ENCODE measurements at regions not wholly inside any gene's neighbourhood (a gene's known extent, or its start where the extent isn't known, plus 50 kb on each side); places are given as distances from the start of the nearest gene placed in this dataset.

GRCh38 chr4:178871476-178871875 is 1429.2 kb upstream of the AGA start:
- Histone ChIP-seq H3K27ac (ENCODE audit: low read depth, low read length, poor library complexity, severe bottlenecking) (no peak overlapping the region), H3K4me3 (ENCODE audit: low read depth, low read length, poor library complexity, severe bottlenecking) (no peak overlapping the region), H3K36me3 (ENCODE audit: insufficient read depth, low read length, poor library complexity, severe bottlenecking) (no peaks in the 10 kb centered on the region), H3K9me3 (ENCODE audit: low read depth, low read length, poor library complexity, severe bottlenecking) (no peaks in the 10 kb centered on the region), H3K27me3 (replicated peaks; ENCODE audit: insufficient read depth, low read depth, low read length, poor library complexity) (no peaks in the 10 kb centered on the region), H3K4me1 (ENCODE audit: insufficient read depth, low read length, poor library complexity, severe bottlenecking) (no peaks in the 10 kb centered on the region)
- no peak for DNase-seq (ENCODE audit: low spot score)
- POLR2A ChIA-PET (ENCODE audit: low non-redundant PET) = no interaction called here
- no TSS peak for BruUV-seq (replicated peaks)
- intact Hi-C loops (cut with micrococcal nuclease; ENCODE audit: unreplicated experiment) = no loop called here
- no peak for TF ChIP-seq EZH2 (IDR thresholded peaks at IDR 0.05; ENCODE audit: borderline replicate concordance, low read depth, low read length, poor library complexity, severe bottlenecking)
- CTCF ChIA-PET = no interaction called here

GRCh38 chr4:178881937-178882336 is 1439.7 kb upstream of the AGA start:
- H3K36me3 ChIP-seq (ENCODE audit: insufficient read depth, low read length, poor library complexity, severe bottlenecking) = no peaks in the 10 kb centered on the region
- H3K4me3 ChIP-seq (ENCODE audit: low read depth, low read length, poor library complexity, severe bottlenecking) = no peak overlapping the region
- ChIA-PET CTCF (no interaction called here), POLR2A (ENCODE audit: low non-redundant PET) (no interaction called here)
- DNase-seq (ENCODE audit: low spot score) = no peak
- no TSS peak for BruUV-seq (replicated peaks)
- H3K27me3 ChIP-seq (replicated peaks; ENCODE audit: insufficient read depth, low read depth, low read length, poor library complexity) = no peaks in the 10 kb centered on the region
- peaks cover 8% of the 10 kb centered on the region for H3K9me3 ChIP-seq (ENCODE audit: low read depth, low read length, poor library complexity, severe bottlenecking)
- H3K4me1 ChIP-seq (ENCODE audit: insufficient read depth, low read length, poor library complexity, severe bottlenecking) = no peaks in the 10 kb centered on the region
- TF ChIP-seq CTCF (conservative IDR thresholded peaks at IDR 0.05; ENCODE audit: low read depth, low read length) (no peak), EZH2 (IDR thresholded peaks at IDR 0.05; ENCODE audit: borderline replicate concordance, low read depth, low read length, poor library complexity, severe bottlenecking) (no peak)
- no peak overlapping the region for H3K27ac ChIP-seq (ENCODE audit: low read depth, low read length, poor library complexity, severe bottlenecking)
- intact Hi-C loops (cut with micrococcal nuclease; ENCODE audit: unreplicated experiment) = no loop called here

GRCh38 chr4:178894126-178894525 is 1451.9 kb upstream of the AGA start:
- Histone ChIP-seq H3K4me3 (ENCODE audit: low read depth, low read length, poor library complexity, severe bottlenecking) (no peak overlapping the region), H3K4me1 (ENCODE audit: insufficient read depth, low read length, poor library complexity, severe bottlenecking) (no peaks in the 10 kb centered on the region), H3K36me3 (ENCODE audit: insufficient read depth, low read length, poor library complexity, severe bottlenecking) (no peaks in the 10 kb centered on the region), H3K27ac (ENCODE audit: low read depth, low read length, poor library complexity, severe bottlenecking) (no peak overlapping the region), H3K9me3 (ENCODE audit: low read depth, low read length, poor library complexity, severe bottlenecking) (no peaks in the 10 kb centered on the region), H3K27me3 (replicated peaks; ENCODE audit: insufficient read depth, low read depth, low read length, poor library complexity) (no peaks in the 10 kb centered on the region)
- CTCF ChIA-PET = no interaction called here
- intact Hi-C loops (cut with micrococcal nuclease; ENCODE audit: unreplicated experiment) = no loop called here
- DNase-seq (ENCODE audit: low spot score) = no peak
- no peak for TF ChIP-seq EZH2 (IDR thresholded peaks at IDR 0.05; ENCODE audit: borderline replicate concordance, low read depth, low read length, poor library complexity, severe bottlenecking)
- no peak for TF ChIP-seq CTCF (conservative IDR thresholded peaks at IDR 0.05; ENCODE audit: low read depth, low read length)
- POLR2A ChIA-PET (ENCODE audit: low non-redundant PET) = no interaction called here
- no TSS peak for BruUV-seq (replicated peaks)

GRCh38 chr4:178899084-178899483 is 1456.8 kb upstream of the AGA start:
- intact Hi-C loops (cut with micrococcal nuclease; ENCODE audit: unreplicated experiment) = no loop called here
- no TSS peak for BruUV-seq (replicated peaks)
- ChIA-PET POLR2A (ENCODE audit: low non-redundant PET) (no interaction called here), CTCF (no interaction called here)
- H3K27me3 ChIP-seq (replicated peaks; ENCODE audit: insufficient read depth, low read depth, low read length, poor library complexity) = no peaks in the 10 kb centered on the region
- no peak for TF ChIP-seq CTCF (conservative IDR thresholded peaks at IDR 0.05; ENCODE audit: low read depth, low read length)
- no peak for TF ChIP-seq EZH2 (IDR thresholded peaks at IDR 0.05; ENCODE audit: borderline replicate concordance, low read depth, low read length, poor library complexity, severe bottlenecking)
- H3K4me1 ChIP-seq (ENCODE audit: insufficient read depth, low read length, poor library complexity, severe bottlenecking) = no peaks in the 10 kb centered on the region
- DNase-seq (ENCODE audit: low spot score) = no peak
- no peaks in the 10 kb centered on the region for H3K9me3 ChIP-seq (ENCODE audit: low read depth, low read length, poor library complexity, severe bottlenecking)
- no peak overlapping the region for H3K4me3 ChIP-seq (ENCODE audit: low read depth, low read length, poor library complexity, severe bottlenecking)
- H3K36me3 ChIP-seq (ENCODE audit: insufficient read depth, low read length, poor library complexity, severe bottlenecking) = no peaks in the 10 kb centered on the region
- H3K27ac ChIP-seq (ENCODE audit: low read depth, low read length, poor library complexity, severe bottlenecking) = no peak overlapping the region
